AG20443 (cell line): ENCODE measurements at regions not wholly inside any gene's neighbourhood (a gene's known extent, or its start where the extent isn't known, plus 50 kb on each side); places are given as distances from the start of the nearest gene placed in this dataset.
"Not testable (repeated sequence)": the region's sequence is repeated elsewhere in the genome, so short reads cannot be mapped to it uniquely, and the experiment has no call there.

Experiments
- DNase-seq: peaks from one replicate; pipeline ENCODE4 v3.0.0; 2012; ENCODE audit warnings: low spot score, mixed read lengths

GRCh38 chrX:36683507-36683906, 324.7 kb upstream of the FAM47C start:
- DNase-seq: no peak

DNA sequence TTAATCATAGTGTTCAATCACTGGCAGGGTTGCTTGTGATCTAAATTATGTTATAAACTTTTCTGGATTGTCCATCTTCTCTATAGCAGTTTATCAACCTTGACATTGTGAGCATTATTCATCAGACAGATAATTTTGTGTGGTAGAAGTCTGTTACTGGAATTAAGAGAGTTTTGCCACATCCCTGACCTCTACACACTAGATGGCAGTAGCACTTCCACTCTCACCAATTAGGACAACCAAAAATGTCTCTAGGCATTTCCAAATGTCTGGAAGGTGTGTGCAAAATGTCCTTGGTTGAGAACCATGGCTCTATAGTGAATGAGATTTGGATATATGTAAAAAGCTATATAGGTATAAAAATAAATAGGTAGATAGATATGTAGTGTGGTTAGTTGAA, 324.1 kb upstream of the FAM47C start:
- DNase-seq: no peak

- no peak for DNase-seq
These were observed 286.2 kb upstream of the FAM47C start for GRCh38 chrX:36721990-36722389.

DNA sequence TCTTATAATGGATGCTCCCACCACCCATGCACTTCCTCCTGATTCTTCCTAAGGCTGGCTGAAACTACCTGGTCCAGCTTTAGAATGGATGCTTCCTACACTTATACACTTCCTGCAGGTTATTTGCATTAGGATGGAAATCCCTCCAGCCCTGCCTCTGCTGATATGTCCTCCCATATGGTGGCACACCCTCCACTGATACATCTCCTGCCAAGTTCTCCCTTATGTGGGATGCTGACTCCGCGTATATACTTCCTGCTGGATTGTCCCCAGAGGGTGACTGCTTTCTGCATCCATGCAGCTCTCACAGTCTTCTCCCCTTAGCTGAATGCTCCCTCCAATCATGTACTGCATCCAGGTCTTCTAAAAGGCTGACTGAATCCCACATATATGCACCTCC, 254.6 kb upstream of the FAM47C start:
- no peak for DNase-seq

- DNase-seq: no peak
These were observed 220.4 kb upstream of the FAM47C start for GRCh38 chrX:36787752-36788151.

DNA sequence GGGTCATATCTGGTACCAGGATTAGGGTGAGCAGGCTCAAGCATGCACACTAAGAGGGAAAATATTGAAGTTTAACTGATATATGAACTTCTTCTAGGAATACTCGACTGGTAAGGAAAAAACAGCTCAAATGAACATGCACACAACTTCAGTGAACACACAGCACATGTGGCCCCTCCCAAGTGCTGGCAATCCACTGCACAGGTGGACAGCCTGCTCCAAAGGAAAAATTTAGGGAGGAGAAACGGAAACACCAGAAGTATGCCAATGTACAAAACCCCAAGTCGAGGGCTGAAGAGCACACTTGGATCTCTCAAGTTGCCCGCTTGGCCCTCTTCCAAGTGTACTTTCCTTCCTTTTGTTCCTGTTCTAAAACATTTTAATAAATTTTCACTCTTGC, 205.0 kb upstream of the FAM47C start:
- DNase-seq: no peak

- DNase-seq: no peak
These were observed 204.1 kb upstream of the FAM47C start for GRCh38 chrX:36804066-36804465.

DNA sequence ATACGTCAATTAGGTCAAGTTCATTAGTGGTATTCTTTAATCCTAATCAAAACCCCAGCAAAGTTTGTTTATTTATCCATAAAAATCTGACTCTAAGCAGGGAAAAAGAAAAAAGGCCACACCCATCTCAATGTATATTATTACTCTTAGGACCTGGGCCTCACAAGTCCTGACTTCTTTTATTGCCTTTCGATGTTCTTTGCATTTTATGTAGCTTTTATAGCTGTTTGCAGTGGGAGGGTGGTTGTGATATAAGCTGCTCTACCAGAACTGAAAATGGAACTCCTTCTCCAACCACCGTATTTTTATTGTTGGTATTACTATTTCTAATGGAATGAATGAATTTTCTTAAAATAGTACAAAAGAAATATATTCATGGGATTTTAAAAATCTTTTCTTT, 163.3 kb upstream of the FAM47C start:
- DNase-seq: no peak

GRCh38 chrX:36847496-36847895, 160.7 kb upstream of the FAM47C start:
- no peak for DNase-seq

DNA sequence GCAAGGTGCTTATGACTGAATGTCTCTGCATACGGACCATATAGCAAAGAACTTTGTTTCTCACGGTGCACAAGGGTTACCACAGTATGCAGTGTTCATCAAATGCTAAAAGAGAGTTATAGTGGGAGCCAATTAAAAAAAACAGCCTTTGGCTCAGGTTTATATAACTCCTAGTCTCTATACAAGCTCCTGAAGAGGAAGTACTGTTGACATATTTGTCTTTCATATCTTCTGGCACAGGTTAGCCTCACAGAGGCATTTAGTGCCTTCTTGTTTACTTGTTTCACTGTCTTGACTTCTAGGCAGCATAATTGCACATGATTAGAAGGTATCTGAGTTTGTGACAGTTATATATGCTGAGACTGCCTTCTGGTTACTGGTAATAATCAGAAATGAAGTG, 158.8 kb upstream of the FAM47C start:
- DNase-seq: no peak

- no peak for DNase-seq
These were observed 151.3 kb upstream of the FAM47C start for GRCh38 chrX:36856849-36857248.

DNA sequence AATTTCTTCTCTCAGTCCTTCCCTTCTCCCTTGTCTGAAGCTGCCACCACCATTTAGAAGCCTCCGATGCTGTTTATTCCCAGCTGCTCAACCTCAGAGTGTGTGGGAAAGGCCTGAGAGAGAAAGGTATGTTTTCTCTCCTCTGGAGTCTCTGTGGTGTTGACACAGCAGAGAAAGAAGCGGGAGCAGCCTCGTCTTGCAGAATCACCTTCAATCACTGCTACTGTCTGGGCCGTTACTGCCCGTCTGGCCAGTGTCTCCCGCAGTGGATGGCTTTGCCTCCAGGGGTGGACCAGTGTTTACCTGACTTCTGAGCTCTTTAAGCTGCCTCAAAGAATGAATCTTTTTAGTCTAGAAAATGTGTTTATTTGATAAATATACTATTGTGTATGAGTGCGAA, 148.9 kb upstream of the FAM47C start:
- DNase-seq: no peak

GRCh38 chrX:36861601-36862000, 146.6 kb upstream of the FAM47C start:
- no peak for DNase-seq

DNA sequence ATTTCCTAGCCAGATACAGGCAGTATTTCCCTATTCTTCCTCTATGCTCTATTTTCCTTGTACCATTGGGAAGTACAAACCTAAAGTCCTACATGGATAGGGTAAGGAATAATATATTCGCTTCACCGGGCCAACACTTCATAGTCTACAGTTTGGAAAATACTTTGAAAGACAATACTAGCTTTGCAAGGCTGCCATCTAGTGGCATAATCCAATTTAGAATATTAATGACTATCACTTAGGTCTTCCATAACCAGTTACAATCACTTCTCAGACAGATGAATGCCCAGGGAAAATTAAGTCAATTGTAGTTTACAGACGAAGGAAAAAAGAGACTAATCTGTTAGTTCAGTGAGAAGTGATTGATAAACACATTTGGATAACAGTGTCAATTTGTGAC, 141.0 kb upstream of the FAM47C start:
- peak; percentile 8 for DNase-seq

- DNase-seq: no peak
These were observed 139.6 kb upstream of the FAM47C start for GRCh38 chrX:36868592-36868991.

DNA sequence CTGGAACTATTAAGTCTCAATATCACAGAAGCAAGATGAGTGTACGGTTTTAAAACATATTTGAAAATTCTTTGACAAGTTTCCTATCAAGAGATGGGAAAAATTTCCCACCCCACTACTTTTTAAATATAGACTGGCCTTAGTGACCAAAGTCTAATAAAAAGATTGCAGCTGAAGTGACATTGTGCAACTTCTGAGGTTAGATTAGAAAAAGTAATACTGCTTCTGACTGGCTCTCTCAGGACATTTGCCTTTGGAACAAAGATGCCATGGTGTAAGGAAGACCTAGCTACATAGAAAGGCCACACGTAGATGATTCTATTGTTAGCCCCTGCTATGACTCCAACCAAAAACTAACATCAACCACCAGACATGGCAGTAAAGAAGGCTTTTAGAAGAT, 138.7 kb upstream of the FAM47C start:
- no peak for DNase-seq

- DNase-seq: no peak
These were observed 110.5 kb upstream of the FAM47C start for GRCh38 chrX:36897690-36898089.

- DNase-seq: peak; percentile 5
These were observed 109.9 kb upstream of the FAM47C start for GRCh38 chrX:36898301-36898700.

DNA sequence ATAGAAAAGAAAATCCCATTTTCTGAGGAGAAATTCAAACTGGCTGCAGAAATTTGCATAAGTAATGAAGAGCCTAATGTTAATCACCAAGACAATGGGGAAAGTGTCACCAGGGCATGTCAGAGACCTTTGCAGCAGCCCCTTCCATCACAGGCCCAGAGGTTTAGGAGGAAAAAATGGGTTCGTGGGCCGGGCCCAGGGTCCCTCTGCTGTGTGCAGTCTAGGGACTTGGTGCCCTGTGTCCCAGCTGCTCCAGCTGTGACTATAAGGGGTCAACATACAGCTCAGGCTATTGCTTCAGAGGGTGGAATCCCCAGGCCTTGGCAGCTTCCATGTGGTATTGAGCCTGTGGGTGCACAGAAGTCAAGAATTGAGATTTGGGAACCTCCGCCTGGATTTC, 103.6 kb upstream of the FAM47C start:
- not testable (repeated sequence) for DNase-seq

- DNase-seq: peak; percentile 20
These were observed 99.1 kb upstream of the FAM47C start for GRCh38 chrX:36908801-36909675.

DNA sequence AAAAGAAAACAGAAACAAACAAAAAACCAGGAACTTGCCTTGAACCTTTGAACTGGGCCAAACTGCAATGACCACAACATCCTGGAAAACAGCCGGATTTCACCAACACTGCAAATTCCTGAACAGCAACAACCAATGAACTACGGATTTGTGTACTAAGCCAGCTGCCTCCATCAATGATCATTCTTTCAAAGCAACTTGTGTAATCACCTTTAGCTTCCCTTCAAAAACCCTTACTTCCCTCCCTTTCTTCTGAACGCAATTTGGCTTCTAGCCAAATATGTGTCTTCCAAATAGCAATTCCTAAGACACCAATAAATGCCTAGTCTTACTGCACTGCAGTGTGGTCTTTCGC, 98.5 kb upstream of the FAM47C start:
- DNase-seq: no peak

DNA sequence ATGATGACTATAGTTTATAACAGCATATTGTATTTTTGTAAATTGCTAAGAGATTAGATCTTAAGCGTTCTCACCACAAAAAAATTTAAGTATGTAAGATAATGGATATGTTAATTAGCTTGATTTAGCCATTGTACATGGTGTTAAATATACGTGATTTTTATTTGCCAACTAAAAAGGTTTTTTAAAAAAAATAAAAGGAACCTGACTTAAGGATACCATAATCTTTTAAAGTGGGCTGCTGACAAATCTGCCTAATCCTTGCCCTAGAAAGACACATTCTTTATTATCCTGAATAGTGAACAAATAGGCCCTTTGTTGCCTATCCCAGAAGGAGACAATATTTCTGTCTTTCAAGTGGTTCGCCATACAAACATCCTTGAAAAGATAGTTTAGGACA, 94.6 kb upstream of the FAM47C start:
- no peak for DNase-seq

GRCh38 chrX:36916941-36917340, 91.2 kb upstream of the FAM47C start:
- DNase-seq: no peak

DNA sequence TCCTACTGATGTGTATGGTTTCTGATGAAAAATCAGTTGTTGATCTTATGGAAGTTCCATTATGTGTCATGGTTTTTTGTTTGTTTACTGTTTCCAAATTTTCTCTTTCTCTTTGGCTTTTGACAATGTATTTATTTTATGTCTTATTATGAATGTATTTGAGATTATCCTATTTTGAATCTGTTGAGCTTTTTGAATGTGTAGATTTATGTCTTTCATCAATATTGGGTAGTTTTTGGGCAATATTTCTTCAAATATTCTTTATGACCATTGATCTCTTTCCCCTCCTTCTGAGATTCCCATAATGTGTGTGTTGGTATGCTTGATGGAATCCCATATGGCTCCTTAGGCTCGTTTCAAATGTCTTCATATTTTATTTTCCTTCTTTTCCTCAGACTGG, 80.5 kb upstream of the FAM47C start:
- no peak for DNase-seq
